HT1080 (cell line): ENCODE measurements at regions not wholly inside any gene's neighbourhood (a gene's known extent, or its start where the extent isn't known, plus 50 kb on each side); places are given as distances from the start of the nearest gene placed in this dataset.

ENCODE experiments used
- DNase-seq: peaks from one replicate; pipeline ENCODE4 v3.0.0-alpha.2; 2015; ENCODE audit warnings: low read depth

DNA sequence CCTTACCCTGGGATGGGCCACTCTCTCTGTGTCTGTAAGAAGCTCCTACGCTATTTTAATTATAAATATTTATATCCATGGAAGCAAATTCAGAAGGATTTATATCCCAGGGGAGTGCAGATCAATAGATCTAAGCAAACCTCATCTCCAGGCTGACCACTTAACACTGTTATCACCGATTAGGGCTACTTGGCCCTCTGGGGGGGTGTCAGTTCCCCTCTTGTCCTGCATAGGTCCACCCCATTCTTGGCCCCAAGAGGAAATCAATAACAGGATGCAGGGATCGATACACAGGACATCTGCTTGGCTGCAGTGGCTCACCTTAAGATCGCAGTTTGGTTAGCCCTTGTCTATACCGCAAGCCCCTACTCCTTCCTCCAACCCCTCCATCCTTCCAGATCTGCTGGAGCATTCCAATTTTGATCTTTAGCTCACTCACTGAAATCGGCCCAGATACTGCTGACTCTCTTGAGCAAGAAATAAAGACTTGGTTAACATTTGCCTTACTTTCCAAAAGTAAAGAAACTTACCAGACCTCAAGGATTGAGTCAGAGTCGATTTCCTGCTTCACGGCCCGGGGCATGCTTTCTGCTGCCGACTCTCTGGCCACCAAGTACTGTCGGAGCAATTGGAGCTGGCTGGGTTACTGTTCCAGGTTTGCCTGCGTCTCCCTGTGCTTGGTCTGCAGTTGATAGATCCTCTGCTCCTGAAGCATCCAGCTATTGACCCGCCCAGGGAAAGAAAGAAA is 112.3 kb upstream of the PMFBP1 start:
- DNase-seq = no peak

DNA sequence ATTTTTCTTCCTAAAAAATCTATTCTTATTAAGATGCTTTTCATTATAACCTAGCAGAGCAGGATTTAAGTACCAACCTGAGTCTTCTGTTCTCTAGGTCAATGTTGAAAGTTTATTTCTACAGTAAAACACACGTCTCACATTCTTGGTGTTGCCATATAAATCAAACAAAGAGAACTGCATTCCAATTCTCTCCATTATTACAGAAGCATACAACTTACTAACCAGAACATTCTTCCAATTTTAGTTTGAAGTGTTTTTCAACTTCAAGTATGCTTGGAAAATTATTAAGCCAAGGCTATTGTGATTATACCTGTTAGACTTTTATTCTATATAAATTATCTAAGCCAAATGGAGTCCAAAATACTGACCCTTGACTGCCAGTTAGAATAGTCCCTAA is 110.4 kb upstream of the PMFBP1 start:
- DNase-seq = no peak

DNA sequence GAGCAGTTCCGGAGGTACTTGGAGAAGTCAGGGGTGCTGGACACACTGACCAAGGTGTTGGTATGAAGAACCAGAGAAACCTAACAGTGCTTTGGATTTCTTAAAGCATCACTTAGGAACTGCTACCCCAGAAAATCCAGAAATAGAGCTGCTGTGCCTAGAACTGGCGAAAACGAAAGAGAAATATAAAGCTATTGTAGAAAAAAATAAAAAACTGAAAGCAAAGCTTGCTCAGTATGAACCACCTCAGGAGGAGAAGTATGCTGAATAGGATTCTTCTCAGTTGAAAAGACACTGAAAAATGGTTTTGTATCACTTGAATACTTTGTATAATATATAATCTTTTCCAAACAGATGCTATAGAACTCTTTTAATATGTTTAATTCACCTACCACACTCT is 106.3 kb upstream of the PMFBP1 start:
- no peak for DNase-seq

DNA sequence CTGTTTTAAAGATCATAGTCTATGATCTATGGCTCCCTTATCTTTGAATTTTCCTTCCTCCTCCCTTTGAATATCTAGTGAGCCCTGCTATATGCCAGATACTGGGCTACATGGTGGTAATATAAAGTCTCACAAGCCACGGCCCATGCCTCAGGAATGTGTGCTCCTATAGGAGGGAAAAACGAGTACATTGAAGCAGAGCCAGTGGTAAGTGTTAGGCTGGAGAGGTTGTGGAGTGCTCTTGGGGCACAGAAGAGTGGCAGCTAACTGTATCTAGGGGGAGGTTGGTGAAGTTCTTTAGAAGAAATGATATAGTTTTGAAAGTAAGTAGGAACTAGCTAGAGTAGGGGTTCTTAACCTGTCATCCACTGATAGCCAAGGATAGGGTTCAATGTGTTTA is 105.8 kb upstream of the PMFBP1 start:
- DNase-seq = no peak

DNA sequence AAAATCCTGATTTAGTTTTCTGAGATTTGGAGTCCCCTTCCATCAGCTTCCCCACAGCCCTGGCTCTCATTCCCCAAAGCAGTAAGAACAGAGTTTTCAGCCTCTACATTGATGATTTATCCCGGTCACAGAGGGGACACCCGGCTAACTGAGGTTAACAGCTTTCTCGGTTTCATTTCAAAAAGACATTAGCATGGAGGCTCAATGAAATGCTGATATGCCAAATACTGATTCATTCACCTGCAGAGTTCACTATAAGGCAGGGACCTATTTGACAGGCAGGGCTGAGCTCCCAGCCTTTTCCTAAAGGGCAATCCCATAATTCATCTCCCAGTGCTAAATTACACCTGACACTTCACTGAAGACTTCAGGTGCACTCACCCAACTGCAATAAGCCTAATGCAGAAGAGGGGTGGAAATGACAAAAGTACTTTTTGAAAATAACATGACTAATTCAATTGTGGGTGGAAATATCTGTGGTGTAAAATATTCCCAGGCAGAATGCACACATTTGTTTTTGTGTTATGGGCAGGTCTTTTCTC is 99.8 kb upstream of the PMFBP1 start:
- DNase-seq = no peak

DNA sequence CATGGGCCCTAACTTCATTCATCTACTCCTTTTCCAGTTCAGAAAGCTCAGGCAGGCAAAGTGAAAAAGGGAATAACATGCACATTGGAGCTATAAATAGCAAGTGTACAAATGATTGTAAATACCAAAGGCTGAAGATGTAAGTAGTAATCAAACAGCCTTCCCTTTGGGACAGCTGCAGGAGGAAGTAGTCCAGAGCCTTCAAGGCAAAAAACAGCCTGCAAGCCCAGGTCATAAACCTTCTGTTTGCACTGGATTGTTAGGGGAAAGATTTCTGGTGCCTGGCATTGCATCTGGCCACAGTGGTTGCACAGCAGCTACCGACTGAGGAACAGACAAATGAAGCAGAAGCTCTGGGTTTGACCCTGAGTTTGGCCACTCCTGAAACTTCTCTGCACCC is 98.6 kb upstream of the PMFBP1 start:
- no peak for DNase-seq

DNA sequence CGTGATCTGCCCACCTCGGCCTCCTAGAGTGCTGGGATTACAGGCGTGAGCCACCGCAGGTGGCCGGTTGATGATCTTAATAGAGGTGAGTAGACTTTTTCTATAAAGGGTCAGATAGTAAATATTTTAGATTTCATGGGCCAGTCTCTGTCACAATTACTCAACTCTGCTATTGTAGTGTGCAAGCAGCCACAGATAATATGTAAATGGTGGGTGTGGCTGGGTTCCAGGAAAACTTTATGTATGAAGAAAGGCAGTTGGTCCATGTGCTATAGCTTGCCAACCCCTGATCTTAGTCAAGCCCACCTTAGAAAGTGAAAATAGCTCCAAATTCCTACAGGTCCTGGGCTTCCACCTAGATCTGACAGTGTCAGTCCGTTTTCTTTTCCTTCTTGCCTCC is 94.9 kb upstream of the PMFBP1 start:
- DNase-seq = no peak

DNA sequence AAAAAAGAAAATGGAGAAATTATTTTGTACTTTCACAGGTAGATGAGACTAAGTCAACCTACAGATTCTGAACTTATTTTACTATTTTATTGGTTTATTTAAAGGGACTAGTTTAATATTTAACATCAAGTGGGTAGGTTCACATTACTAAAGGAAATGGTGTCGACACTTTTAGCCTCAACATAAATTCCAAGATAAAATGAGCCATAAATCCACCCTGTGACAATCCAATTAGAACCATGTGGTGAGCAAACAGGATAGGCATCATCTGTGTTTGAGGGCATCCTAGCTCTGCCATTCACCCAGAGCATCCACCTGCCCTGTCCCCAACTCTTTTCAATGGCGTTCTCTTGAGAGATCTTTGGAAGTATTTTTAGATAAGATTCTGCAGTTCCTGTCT is 92.8 kb upstream of the PMFBP1 start:
- DNase-seq = no peak

DNA sequence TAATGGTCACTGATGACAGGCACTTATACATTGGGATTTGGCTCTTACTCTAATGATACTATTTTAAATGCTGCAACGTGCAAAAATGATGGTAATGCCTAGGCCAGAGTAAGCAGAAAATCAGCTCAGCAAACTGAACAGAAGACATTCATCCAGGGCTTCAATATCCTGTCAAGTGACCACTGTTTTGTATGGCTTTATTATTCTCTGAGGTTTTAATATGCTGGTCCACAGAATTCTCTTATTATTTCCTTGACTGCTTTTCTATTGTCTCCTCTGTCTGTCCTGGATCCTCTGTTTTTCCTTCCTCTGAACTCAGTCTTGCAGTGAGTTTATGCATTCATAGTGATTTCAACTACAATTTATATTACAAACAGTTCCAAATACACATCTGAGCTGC is 90.8 kb upstream of the PMFBP1 start:
- DNase-seq = no peak

DNA sequence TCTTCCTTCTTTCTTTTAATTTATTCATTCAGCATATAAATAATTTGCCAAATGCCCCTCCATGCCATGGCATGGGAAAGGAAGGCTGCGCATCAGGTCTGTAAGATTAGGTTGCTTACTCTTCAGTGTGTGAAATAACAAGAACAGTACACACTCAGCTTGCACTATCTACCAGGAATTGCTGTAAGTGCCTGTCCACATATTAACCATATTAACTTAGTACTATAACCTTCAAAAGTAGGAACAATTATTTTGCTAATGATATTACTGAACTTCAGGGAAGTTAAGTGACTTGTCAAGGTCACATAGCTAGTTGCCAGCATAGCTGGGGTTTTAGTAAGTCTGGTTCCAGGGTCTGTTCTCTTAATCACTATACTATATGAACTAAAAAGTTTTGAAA is 89.2 kb upstream of the PMFBP1 start:
- DNase-seq = no peak

DNA sequence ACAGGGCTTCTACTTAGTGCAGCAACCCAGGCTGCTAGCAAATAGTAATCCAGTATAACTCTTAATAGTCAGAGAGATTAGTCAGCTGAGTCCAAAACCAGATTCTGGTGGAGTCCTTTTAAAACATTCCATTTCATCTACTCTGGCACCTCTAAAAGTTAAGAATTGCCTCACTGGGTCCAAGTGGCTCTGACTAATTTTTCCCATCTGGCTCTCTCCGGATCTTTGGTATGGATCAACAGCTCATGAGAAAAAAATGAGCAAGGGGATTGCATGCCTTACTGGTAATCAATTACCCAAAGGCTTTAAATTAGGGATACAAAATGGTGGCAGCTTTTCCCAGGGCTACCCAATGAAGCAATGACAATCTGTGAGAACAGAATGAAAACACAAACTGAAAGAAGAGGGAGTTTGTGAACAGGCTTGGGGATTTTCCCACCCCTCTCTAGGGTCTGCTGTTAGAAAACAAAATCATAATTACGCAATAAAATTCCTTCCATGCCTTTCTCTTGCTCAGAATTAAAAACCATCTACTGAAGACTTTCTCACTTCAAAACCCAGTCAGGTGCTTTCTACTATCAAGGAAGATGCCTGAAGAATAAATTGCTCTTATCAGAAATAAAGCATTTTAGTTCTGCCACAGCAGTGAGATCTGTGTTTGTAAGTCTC is 84.6 kb upstream of the PMFBP1 start:
- DNase-seq = peak; percentile 1

DNA sequence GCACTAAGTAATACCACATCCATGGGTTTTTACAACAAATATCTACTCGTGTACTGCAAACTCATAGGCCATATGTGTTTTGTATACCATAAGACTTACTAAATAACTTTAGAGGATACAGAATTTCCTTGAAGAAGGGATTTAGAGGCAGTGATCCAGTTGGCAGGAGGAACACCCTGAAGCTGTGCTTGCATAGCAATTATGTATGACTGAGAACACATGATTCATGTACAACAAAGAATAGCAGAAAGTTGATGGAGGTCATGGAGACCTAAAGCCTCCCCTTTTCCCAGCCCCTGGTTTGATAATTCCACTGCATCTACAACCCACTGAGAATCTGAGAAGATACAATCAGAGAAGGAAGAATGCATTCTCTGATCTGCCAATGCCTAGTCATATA is 83.8 kb upstream of the PMFBP1 start:
- DNase-seq = no peak

DNA sequence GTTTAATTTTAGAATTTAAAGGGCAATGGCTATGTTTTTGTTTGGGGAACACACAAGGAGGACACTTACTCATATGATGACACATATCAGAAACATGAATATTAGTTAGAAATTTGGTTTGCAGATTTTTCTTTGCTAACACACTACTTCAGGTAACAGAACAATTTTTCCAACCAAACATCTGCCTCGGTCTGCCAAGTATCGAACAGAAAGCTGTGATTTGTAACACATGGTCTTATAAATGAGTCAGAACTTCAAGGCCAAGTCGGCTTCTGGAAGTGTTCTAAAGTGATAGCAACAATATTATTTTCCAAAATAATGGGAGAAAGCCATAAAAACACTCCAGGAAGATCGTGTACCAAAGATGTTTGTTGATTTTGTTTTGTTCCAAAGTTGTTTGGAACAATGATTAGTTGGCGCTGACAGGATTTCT is 75.9 kb upstream of the PMFBP1 start:
- DNase-seq = peak; percentile 5

DNA sequence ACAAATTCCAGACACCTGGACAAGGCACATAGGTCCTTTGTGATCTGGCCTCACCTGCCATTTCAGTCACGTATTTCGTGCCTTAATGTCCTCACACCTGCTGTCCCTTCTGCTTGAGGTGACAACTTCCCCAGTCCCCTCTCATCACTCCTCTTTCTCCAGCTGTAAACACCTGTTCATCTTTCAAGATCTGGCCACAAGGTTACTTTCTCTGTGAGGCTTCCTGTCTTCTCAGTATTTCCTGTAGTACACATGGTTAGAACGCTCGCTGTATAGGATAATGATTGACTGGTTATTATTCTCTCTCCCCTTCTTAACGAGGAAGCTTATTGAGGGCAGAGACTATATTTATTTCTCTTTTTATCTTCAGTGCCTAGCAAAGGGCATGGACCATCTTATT is 74.5 kb upstream of the PMFBP1 start:
- no peak for DNase-seq

DNA sequence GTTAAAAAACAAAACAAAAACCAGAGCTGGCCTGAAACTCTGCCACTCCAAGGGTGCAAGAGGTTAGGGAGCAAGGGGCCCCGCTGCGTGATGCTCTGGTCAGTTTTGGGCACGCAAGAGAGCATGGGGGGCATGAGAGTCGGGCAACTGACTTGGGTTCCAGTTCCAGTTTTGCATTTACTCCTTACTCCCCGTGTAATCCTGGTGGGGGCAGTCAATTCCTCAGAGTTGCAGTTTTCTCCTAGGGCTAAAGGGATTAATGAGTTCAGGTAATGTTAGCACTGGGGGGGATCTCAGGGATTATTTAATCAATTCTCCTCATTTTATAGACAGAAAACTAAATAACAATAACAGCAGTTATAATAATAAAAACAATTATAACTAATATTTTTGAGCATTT is 72.9 kb upstream of the PMFBP1 start:
- no peak for DNase-seq

DNA sequence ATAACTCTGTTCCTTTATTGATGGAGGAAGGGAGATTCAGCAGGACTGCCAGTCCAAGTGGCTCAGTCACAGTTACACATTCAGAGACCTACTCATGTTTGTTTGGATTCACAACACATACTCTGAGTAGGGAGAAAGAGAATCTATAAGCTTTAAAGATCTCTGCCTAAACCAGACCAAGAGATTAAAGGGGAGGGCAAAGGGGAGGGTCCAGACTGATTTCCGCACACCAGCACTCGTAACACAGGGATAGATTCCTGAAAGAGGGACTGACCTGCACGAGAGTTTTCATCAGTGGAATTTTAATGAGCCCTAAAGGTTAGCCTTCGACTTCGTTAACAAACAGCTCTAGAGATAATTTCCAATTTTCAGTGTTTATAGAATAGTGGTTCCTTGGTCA is 71.7 kb upstream of the PMFBP1 start:
- no peak for DNase-seq

DNA sequence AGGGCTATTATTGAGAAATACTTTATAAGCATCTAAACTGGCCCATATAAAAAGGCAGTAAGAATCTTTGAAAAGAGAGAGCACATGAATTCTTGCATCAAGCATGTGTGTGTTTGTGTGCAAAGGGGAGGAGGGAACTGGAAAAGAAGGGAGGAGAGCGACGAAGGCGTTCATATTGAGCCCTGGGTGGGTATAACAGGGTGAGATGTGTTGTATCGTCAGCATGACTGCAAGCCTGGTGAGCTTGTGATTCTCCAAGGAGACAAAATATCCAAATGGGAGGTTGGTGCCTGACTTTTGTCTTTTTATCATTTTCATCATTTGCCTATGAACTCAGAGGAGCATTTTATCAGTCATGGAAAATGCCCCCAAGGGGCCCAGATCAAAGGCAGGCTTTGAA is 70.8 kb upstream of the PMFBP1 start:
- DNase-seq = no peak

DNA sequence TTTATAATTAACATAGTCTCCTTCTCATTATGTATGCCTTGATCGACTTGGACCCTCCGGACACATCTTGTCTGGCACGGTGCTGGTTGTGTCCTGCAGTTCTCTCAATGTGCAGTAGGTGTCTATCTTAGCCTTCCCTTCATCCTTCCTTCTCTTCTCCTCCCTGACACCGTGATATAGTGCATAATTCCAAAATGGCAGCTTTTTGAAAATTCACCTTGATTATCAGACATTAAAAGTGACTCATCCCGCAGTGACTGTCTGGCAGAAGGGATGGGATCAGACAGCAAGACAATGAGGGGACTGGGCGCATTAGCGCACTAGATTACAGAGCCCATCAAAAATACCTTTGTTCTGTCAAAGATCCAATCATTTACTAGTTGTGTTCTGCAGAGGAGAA is 70.0 kb upstream of the PMFBP1 start:
- peak; percentile 66 for DNase-seq

DNA sequence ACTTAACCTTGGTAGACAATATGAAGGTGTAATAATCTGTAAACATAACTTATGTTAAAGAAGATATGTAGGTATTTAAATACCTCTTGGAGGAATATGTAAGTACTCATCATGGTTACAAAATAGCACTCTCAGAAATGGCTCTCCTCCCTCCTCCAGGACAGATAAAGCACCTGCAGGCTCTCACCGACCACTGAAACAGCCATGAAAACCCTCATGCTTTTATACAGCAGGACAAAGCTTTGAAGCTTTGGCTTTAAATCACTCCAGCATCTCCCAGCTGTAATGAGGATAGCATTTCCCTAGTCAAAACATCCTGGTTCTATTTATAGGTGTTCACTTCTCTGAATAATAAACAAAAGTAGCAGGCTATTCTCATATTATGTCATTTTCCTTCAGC is 69.1 kb upstream of the PMFBP1 start:
- DNase-seq = no peak

DNA sequence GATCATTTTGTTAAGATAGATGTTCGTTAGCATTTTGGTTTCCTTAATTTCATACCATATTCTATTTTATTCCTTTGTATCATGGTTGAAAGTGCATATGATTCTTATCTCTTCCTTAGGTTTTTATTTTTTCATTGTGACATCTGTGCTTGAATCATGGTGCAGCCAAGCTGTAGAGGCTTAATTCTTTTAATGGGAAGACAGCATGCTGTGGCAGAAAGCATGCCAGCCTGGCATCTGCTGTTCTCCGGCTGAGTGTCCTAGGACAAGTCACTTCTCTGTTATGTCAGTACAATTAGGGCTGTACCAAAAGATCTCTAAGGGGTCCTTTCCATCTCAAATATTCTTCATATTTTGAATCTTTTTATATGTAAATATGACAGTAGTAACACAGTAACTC is 68.5 kb upstream of the PMFBP1 start:
- no peak for DNase-seq

DNA sequence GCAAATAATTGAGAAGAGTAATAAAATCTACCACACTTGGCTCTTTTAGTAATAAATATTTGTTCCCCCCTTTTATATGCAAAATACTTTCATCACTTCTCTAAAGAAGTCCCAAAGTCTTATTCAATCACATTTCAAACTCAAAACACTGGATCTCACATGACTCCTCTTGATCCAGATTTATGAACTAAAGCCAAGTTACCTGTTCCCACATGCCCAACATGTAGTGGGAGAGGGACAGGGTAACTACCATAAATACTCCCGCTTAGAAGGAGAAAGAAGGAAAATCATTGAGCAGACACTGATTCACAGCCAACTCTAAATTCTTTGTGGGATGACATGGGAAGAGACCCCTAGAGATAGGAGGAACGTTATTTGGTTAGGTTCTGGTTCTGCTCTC is 64.9 kb upstream of the PMFBP1 start:
- DNase-seq = no peak

DNA sequence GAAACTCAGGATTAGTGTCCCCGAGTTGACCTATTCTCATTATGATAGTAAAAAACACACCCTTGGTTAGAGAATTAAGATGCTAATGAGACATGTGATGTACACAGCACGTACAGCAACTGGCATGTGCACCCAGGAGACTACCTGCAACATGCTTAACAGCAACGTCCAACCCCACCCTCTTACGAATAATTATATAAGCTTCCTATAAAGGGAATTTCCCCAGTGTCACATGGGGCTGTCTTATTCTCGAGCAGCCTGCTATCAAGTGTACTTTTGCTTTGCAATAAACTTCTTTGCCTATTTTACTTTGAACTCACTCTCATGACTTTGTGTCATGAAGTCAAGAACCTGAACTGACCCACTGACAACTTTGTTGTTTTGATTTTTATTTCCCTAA is 62.4 kb upstream of the PMFBP1 start:
- DNase-seq = no peak

DNA sequence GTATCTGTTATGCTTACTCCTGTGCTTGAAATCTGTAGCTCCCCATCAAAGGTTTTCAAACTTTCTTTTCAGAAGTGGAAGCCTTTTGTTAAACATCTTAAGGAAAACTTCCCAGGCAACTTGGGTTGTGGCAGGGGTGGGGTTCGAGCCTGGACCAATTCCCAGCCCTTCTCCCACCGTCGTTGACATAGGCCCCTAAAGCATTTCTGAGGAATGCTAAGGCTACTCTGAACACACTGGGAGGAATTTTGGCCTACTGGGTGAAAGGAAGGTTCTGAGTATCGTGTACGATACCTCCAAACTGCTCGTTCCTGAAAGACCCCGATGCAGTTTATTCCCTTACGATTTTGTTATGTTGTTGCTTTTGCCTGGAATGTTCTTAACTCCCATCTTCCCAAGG is 56.1 kb upstream of the PMFBP1 start:
- DNase-seq = no peak
